Sigmoid colon (tissue), 4 donors: ENCODE measurements at regions not wholly inside any gene's neighbourhood (a gene's known extent, or its start where the extent isn't known, plus 50 kb on each side); places are given as distances from the start of the nearest gene placed in this dataset.

Source experiments
- CTCF ChIP-seq, 4 experiments: fragments of 450-650 bp in 3 of 4; fragments of 200-600 bp in 1 of 4; IDR thresholded peaks; one replicate each; pipeline ENCODE4 v1.5.1; 2016 to 2019; ENCODE audit warnings: antibody characterized with exemption in 4 of 4, mild to moderate bottlenecking in 3 of 4, moderate library complexity in 2 of 4
- POLR2A ChIP-seq, 2 donors: fragments of 450-650 bp; IDR thresholded peaks; one replicate each; pipeline ENCODE4 v1.6.1; 2016; ENCODE audit warnings: antibody characterized with exemption in 2 of 2, mild to moderate bottlenecking in 2 of 2, moderate library complexity in 2 of 2
- POLR2AphosphoS5 ChIP-seq, 4 donors: sonication (generic); formaldehyde crosslinking; IDR thresholded peaks; one replicate each; pipeline ENCODE4 v1.6.1; 2017; ENCODE audit warnings: antibody characterized with exemption in 4 of 4

GRCh38 chr18:61047794-61048193 lies 285.4 kb upstream of the CDH20 start:
- TF ChIP-seq POLR2A (IDR thresholded peaks at IDR 0.05) (no peak), CTCF (IDR thresholded peaks at IDR 0.05) (no peak), POLR2AphosphoS5 (IDR thresholded peaks at IDR 0.05) (no peak)
